SU-DHL-6 (cell line): ENCODE measurements at regions not wholly inside any gene's neighbourhood (a gene's known extent, or its start where the extent isn't known, plus 50 kb on each side); places are given as distances from the start of the nearest gene placed in this dataset.
"Not testable (repeated sequence)": the region's sequence is repeated elsewhere in the genome, so short reads cannot be mapped to it uniquely, and the experiment has no call there.

Source experiments
- H2AFZ ChIP-seq: fragments of 200-600 bp; sonication (generic); 2 replicates; pipeline ENCODE4 v1.6.1; 2014; ENCODE audit warnings: low read depth, mild to moderate bottlenecking, moderate library complexity, mixed read lengths, antibody characterized with exemption, low read length; ENCODE audit not compliant: severe bottlenecking
- H3F3A ChIP-seq: fragments of 200-600 bp; shearing (Covaris generic); 2 replicates; pipeline ENCODE4 v1.6.0; 2016; ENCODE audit warnings: antibody characterized with exemption, mild to moderate bottlenecking; ENCODE audit not compliant: insufficient read depth
- H3K27ac ChIP-seq: fragments of 200-600 bp; sonication (generic); 2 replicates; pipeline ENCODE4 v1.5.1; 2016; ENCODE audit warnings: low read depth, mild to moderate bottlenecking, low read length, moderate library complexity, mixed read lengths
- H3K27me3 ChIP-seq: fragments of 200-600 bp; sonication (generic), shearing (Covaris generic); 2 replicates; pipeline ENCODE4 v1.6.0; 2014; ENCODE audit warnings: mild to moderate bottlenecking, low read length
- H3K36me3 ChIP-seq: fragments of 200-600 bp; sonication (generic); 2 replicates; pipeline ENCODE4 v1.6.1; 2014; ENCODE audit warnings: mild to moderate bottlenecking, low read length, mixed read lengths
- H3K4me2 ChIP-seq: fragments of 300-600, 200-600 bp; shearing (Covaris generic), sonication (generic); 2 replicates; pipeline ENCODE4 v1.6.0; 2014; ENCODE audit warnings: low read length, low read depth, mild to moderate bottlenecking; ENCODE audit not compliant: poor library complexity, severe bottlenecking
- H3K4me3 ChIP-seq: fragments of 200-600 bp; sonication (generic); 2 replicates; pipeline ENCODE4 v1.5.1; 2014; ENCODE audit warnings: antibody characterized with exemption, low read length, mild to moderate bottlenecking, mixed read lengths; ENCODE audit not compliant: insufficient read depth, poor library complexity, severe bottlenecking
- H3K79me2 ChIP-seq: fragments of 200-600 bp; sonication (generic); 2 replicates; pipeline ENCODE4 v1.6.1; 2014; ENCODE audit warnings: mild to moderate bottlenecking, low read length, moderate library complexity; ENCODE audit not compliant: insufficient read depth
- H3K9ac ChIP-seq: fragments of 200-600 bp; sonication (generic); 2 replicates; pipeline ENCODE4 v1.7.0; 2014; ENCODE audit warnings: mild to moderate bottlenecking, low read length
- H3K9me2 ChIP-seq: fragments of 200-600 bp; sonication (generic); replicated peaks from 2 replicates; pipeline ENCODE4 v1.6.1; 2014; ENCODE audit warnings: low read length; ENCODE audit not compliant: insufficient read depth
- H3K9me3 ChIP-seq: fragments of 200-600 bp; sonication (generic); 2 replicates; pipeline ENCODE4 v1.6.1; 2014; ENCODE audit warnings: low read length, mixed read lengths; ENCODE audit not compliant: insufficient read depth
- H4K20me1 ChIP-seq: fragments of 200-600 bp; sonication (generic); 2 replicates; pipeline ENCODE4 v1.6.1; 2014; ENCODE audit warnings: low read depth, mild to moderate bottlenecking, antibody characterized with exemption, low read length, moderate library complexity, mixed read lengths
- EZH2phosphoT487 ChIP-seq: fragments of 200-600 bp; sonication (generic), shearing (Covaris generic); conservative IDR thresholded peaks from 2 replicates; pipeline ENCODE4 v1.6.1; 2018; ENCODE audit warnings: mild to moderate bottlenecking, antibody characterized with exemption, low read length, moderate library complexity, mixed read lengths
- TF ChIP-seq, protein P1 (sequence below): fragments of 200-600 bp; sonication (generic); IDR thresholded peaks from one replicate; pipeline ENCODE4 v1.5.1; 2017; ENCODE audit warnings: antibody characterized with exemption, mild to moderate bottlenecking, low read length, moderate library complexity; ENCODE audit not compliant: insufficient read depth, poor library complexity, severe bottlenecking

- Histone ChIP-seq H3K4me2 (no peak overlapping the region), H3K9ac (no peak overlapping the region), H3F3A (no peaks in the 10 kb centered on the region), H4K20me1 (no peaks in the 10 kb centered on the region), H3K9me2 (no peaks in the 10 kb centered on the region), H3K79me2 (no peaks in the 10 kb centered on the region), H2AFZ (no peak overlapping the region), H3K9me3 (no peaks in the 10 kb centered on the region), H3K36me3 (no peaks in the 10 kb centered on the region), H3K4me3 (no peak overlapping the region), H3K27ac (no peak overlapping the region), H3K27me3 (no peaks in the 10 kb centered on the region)
- TF ChIP-seq, protein P1, sequence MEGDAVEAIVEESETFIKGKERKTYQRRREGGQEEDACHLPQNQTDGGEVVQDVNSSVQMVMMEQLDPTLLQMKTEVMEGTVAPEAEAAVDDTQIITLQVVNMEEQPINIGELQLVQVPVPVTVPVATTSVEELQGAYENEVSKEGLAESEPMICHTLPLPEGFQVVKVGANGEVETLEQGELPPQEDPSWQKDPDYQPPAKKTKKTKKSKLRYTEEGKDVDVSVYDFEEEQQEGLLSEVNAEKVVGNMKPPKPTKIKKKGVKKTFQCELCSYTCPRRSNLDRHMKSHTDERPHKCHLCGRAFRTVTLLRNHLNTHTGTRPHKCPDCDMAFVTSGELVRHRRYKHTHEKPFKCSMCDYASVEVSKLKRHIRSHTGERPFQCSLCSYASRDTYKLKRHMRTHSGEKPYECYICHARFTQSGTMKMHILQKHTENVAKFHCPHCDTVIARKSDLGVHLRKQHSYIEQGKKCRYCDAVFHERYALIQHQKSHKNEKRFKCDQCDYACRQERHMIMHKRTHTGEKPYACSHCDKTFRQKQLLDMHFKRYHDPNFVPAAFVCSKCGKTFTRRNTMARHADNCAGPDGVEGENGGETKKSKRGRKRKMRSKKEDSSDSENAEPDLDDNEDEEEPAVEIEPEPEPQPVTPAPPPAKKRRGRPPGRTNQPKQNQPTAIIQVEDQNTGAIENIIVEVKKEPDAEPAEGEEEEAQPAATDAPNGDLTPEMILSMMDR = no peak
- TF ChIP-seq EZH2phosphoT487 = no peak
Measured at GRCh38 chr18:78799382-78800089, 180.1 kb upstream of the SALL3 start.

GRCh38 chr18:78800102-78800851 is 179.3 kb upstream of the SALL3 start:
- not testable (repeated sequence) for H3K4me3 ChIP-seq, H3K79me2 ChIP-seq, H3K27ac ChIP-seq, H3K9me2 ChIP-seq, H3K27me3 ChIP-seq, H4K20me1 ChIP-seq, H3K9me3 ChIP-seq, H3F3A ChIP-seq, H3K36me3 ChIP-seq, H2AFZ ChIP-seq, H3K9ac ChIP-seq, H3K4me2 ChIP-seq

DNA sequence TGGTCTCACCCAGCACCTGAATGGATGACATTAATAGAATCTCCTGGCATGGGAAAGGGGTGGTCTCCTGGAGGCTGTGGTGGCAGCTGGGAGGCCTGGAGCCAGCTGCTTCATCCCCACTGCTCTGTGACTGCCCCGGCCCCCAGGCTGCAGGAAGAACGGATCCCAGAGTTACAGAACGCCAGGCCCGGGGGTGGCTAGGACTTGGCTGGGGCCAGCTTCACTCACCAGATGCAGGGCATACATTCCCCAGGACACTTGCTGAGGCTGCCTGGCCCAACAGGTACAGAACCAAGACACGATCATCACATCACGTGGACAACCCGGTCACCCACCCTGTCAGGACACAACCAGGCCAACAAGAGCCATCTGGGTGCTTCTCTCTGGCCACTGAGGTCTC is 178.6 kb upstream of the SALL3 start:
- Histone ChIP-seq H3K9me2 (no peaks in the 10 kb centered on the region), H3K9ac (no peak overlapping the region), H3F3A (no peaks in the 10 kb centered on the region), H3K36me3 (no peaks in the 10 kb centered on the region), H2AFZ (no peak overlapping the region), H3K4me2 (no peak overlapping the region), H4K20me1 (no peaks in the 10 kb centered on the region), H3K27ac (no peak overlapping the region), H3K9me3 (no peaks in the 10 kb centered on the region), H3K79me2 (no peaks in the 10 kb centered on the region), H3K4me3 (no peak overlapping the region), H3K27me3 (no peaks in the 10 kb centered on the region)
- TF ChIP-seq, protein P1 = no peak
- TF ChIP-seq EZH2phosphoT487 = no peak

DNA sequence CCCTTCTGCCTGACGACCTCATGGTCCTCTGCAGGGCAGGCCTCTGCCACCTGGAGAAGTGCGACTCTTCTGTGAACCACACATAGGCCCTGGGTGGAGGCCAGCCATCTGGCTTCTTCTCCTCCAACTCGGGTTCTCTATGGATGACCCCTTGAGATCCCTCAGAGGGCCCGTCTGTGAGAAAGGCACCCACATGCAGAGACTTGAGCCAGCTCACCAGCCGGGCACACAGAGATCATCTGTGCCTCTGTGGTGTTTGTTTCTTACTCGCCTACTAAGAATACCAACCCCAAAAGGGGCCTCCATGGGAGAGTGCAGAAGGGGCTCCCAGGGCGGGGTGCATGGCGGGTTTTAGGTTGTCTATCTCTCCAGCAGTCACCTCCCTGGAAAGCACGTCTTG is 176.5 kb upstream of the SALL3 start:
- no peaks in the 10 kb centered on the region for H3K9me3 ChIP-seq
- H3K9me2 ChIP-seq = no peaks in the 10 kb centered on the region
- no peaks in the 10 kb centered on the region for H3K79me2 ChIP-seq
- H3K4me2 ChIP-seq = no peak overlapping the region
- no peak overlapping the region for H3K9ac ChIP-seq
- no peaks in the 10 kb centered on the region for H3F3A ChIP-seq
- no peaks in the 10 kb centered on the region for H3K36me3 ChIP-seq
- H3K27ac ChIP-seq = no peak overlapping the region
- no peak overlapping the region for H3K4me3 ChIP-seq
- no peaks in the 10 kb centered on the region for H3K27me3 ChIP-seq
- TF ChIP-seq, protein P1 = no peak
- TF ChIP-seq EZH2phosphoT487 = no peak
- H2AFZ ChIP-seq = no peak overlapping the region
- no peaks in the 10 kb centered on the region for H4K20me1 ChIP-seq
